Choroid plexus epithelial cell (primary cell): ENCODE measurements at regions not wholly inside any gene's neighbourhood (a gene's known extent, or its start where the extent isn't known, plus 50 kb on each side); places are given as distances from the start of the nearest gene placed in this dataset.
"Not testable (repeated sequence)": the region's sequence is repeated elsewhere in the genome, so short reads cannot be mapped to it uniquely, and the experiment has no call there.

ENCODE experiments used
- DNase-seq: peaks from one replicate; pipeline ENCODE4 v3.0.0-alpha.2; 2010; ENCODE audit warnings: low read depth
- H3K4me3 ChIP-seq: 2 replicates; pipeline ENCODE4 v1.5.1; 2011; ENCODE audit warnings: low read depth, mild to moderate bottlenecking, control low read depth, low read length, moderate library complexity
- TF ChIP-seq, protein P1 (sequence below): conservative IDR thresholded peaks from 2 replicates; pipeline ENCODE4 v1.5.1; 2011; ENCODE audit warnings: low read depth, mild to moderate bottlenecking, control low read depth, inconsistent platforms, low read length, moderate library complexity

DNA sequence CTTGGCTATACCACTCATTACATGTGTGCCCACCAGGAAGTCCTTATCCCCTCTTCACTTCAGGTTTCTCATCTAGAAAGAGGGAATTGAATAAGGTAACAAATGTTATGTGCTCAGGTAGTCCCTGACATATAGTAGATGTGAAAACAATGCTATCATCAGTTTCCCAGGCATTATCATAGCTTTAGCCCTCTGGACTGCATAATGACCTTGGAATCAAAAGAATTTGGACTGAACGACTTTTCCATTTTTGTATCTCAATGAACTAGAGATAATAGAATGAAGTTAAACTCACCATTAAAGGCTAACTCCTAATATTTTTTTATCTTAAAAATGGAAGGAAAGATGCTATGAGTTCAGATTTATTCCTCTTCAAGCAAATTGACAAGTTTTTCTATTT is 304.1 kb upstream of the USP24 start:
- DNase-seq, result no peak
- TF ChIP-seq, protein P1, sequence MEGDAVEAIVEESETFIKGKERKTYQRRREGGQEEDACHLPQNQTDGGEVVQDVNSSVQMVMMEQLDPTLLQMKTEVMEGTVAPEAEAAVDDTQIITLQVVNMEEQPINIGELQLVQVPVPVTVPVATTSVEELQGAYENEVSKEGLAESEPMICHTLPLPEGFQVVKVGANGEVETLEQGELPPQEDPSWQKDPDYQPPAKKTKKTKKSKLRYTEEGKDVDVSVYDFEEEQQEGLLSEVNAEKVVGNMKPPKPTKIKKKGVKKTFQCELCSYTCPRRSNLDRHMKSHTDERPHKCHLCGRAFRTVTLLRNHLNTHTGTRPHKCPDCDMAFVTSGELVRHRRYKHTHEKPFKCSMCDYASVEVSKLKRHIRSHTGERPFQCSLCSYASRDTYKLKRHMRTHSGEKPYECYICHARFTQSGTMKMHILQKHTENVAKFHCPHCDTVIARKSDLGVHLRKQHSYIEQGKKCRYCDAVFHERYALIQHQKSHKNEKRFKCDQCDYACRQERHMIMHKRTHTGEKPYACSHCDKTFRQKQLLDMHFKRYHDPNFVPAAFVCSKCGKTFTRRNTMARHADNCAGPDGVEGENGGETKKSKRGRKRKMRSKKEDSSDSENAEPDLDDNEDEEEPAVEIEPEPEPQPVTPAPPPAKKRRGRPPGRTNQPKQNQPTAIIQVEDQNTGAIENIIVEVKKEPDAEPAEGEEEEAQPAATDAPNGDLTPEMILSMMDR, result no peak
- no peak overlapping the region for H3K4me3 ChIP-seq

DNA sequence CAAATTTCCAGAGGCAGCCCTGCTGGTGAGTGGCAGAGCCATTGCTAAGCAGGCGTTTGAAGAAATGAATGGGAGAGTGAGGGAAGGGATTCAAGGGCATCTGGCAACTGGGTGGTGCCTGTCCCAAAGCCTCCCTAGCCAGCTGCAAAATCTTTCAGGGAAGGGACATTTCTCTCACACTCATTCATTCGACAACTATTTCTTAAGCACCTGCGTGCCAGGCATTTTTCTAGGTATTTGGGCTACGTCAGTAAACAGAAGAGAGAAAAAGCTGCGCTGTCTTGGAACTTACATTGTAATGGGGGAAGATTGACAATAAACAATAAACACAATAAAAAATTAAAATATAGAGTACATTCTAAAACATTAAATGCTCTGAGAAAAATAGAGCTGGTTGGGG is 301.9 kb upstream of the USP24 start:
- no peak for DNase-seq
- TF ChIP-seq, protein P1, result no peak
- no peak overlapping the region for H3K4me3 ChIP-seq

DNA sequence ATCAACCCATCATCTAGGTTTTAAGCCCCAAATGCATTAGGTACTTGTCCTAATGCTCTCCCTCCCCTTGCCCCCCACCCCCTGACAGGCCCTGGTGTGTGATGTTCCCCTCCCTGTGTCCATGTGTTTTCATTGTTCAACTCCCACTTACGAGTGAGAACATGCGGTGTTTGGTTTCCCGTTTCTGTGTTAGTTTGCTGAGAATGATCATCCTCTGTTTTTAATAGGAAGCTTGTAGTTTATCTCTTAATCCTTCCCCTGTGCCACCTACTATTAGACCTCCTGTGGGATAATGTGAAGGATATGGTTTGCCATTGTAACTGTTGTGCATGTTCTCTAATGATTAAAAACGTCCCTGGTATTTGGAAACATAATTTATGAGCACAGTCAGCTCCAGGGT is 299.4 kb upstream of the USP24 start:
- not testable (repeated sequence) for DNase-seq, H3K4me3 ChIP-seq

DNA sequence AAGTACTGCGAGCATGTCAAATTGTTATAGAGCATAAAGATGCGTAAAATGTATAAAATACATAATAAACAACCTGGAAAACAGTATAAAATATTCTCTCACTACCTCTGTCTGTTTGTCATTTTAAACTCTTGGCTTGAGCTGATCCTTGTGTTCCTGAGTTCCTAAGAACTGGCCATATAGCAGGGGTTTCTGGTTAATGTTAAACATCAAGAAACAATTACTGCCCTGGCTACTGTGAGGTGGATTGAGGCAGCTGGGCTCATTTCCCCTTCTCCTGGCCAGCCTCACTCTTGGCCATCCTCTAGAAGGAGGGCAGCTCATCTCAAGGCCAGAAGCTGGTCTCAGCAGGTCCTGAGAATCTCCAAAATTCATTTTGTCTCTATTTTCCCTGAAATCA is 297.3 kb upstream of the USP24 start:
- DNase-seq, result no peak
- TF ChIP-seq, protein P1, result no peak
- H3K4me3 ChIP-seq, result no peak overlapping the region

DNA sequence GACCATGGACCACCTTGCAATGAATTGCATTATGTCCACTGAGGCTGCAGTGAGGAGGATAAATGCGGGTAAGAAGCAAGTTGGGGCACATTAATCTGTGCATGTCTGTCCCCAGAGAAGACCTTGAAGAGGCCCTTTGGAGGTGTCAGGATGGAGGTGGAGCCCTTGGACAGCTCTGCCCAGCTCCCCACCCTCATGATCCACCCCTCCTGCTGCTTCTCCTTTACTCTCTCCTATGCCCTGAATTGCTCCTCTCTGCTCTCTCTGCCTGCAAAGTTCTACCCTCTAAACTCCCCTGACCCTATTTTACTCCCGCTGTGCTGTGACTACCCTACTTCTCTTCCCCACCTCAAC is 292.4 kb upstream of the USP24 start:
- TF ChIP-seq, protein P1, result no peak
- no peak for DNase-seq
- H3K4me3 ChIP-seq, result no peak overlapping the region

DNA sequence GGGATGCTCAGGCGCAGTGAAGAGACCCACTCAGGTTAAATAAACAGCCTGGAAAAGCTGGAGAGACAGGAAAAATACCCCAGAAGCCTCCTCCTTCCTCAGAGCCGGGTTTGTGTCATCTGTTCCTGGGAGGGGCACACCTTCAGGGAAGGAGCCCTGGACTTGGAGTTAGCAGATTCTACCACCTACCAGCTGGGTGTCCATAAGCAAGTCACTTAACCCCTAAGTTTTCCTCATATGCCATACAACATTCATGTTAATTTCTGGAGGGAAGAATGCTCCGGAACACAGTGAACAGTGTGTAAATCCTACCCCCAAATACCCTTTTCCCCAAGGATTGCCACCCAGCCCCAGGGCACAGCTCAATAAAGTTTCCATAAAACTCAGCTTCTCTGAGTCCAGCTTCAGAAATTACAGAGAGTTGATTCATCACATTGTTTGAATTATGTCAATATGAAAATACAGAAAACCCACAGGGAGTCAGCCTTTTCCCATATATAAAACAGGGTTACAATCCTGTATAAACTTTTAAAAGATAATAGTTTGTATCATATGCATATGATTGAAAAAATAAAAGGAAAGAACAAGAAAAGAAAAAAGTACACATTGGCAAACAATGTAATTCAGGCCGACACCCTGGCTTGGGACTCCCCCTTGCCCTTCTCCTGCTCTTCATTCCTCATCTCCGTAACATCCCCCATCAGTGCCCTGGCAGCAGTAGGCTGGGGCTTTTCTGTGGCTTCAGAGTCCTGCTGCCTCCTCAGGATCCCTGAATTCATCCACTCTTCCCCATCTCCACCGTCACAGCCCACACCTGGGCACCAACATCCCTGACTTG is 291.8 kb upstream of the USP24 start:
- H3K4me3 ChIP-seq, result no peak overlapping the region
- TF ChIP-seq, protein P1, result peak; percentile 0
- DNase-seq, result peak; percentile 50

DNA sequence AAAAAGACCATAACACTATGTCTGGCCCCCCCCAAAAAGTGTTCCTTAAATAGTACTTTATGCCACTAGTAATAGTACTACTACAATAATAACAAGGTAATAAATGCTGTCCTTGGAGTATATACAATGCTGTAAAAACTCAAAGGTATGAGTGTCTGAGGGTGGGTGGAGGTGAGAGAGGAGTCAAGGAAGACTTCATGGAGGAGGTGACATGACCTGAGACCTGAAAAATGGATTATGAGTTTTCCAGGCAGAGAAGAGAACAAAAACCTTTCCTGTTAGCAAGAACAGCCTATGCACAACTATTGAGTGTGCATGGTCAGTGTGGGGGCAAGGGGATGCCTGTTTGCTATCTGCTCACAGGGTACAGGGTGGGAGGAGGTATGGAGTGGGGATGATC is 290.2 kb upstream of the USP24 start:
- TF ChIP-seq, protein P1, result no peak
- H3K4me3 ChIP-seq, result no peak overlapping the region

More for the DNA sequence above, 290.2 kb upstream of the USP24 start:
- no peak for DNase-seq
